K562 (cell line): ENCODE measurements at regions not wholly inside any gene's neighbourhood (a gene's known extent, or its start where the extent isn't known, plus 50 kb on each side); places are given as distances from the start of the nearest gene placed in this dataset.

Experiments
- ATAC-seq: fragments of 200-7000 bp; cut with Tn5 transposase; 3 replicates; pipeline ENCODE4 v1.9.1; 2020; ENCODE audit warnings: moderate library complexity
- BruUV-seq: library from RNA; stranded (reverse); fragments of 400-500 nt; replicated peaks from 2 replicates; lab custom pipeline; 2021; lab: Mats Ljungman, UMichigan
- CTCF ChIA-PET: fragments of 300-600 bp; formaldehyde crosslinking; extraction: SDS; loops from one replicate; lab custom pipeline; 2021; ENCODE audit warnings: low intra/inter-chr PET ratio; lab: Yijun Ruan, JAX
- POLR2A ChIA-PET: fragments of 300-600, 350-650 bp; sonication (Branson Sonifier 250); formaldehyde crosslinking; extraction: SDS; loops from one replicate; lab custom pipeline; 2021; ENCODE audit warnings: antibody characterized with exemption, inconsistent platforms; lab: Yijun Ruan, JAX
- DNase-seq, 4 experiments: peaks; one replicate each; pipeline versions ENCODE4 v3.0.0 to v3.0.0-alpha.2; 2011 to 2018; ENCODE audit warnings: low spot score in 3 of 4, mixed read lengths in 3 of 4; ENCODE audit errors: extremely low read depth in 1 of 4
- FAIRE-seq: peaks from 2 replicates; lab custom pipeline; 2011; peaks lifted over from hg19 to GRCh38; lab: Jason Lieb, UNC
- H2AFZ ChIP-seq: 2 replicates; pipeline ENCODE4 v1.6.0; 2011; ENCODE audit warnings: low read depth, low read length, control low read depth, inconsistent platforms
- H3K27ac ChIP-seq: fragments of 200-600 bp; 3 replicates; pipeline ENCODE4 v1.8.0; 2011; ENCODE audit warnings: low read depth, mild to moderate bottlenecking, control low read depth, inconsistent platforms, low read length, moderate library complexity, mixed read lengths; ENCODE audit errors: extremely low read depth
- H3K27me3 ChIP-seq, 2 experiments: fragments of 300-600 bp in 1 of 2; 2 replicates in 1 of 2; 3 replicates in 1 of 2; pipeline versions ENCODE4 v1.6.0 to v1.8.0; 2011; ENCODE audit warnings: inconsistent platforms in 2 of 2, low read length in 2 of 2, mild to moderate bottlenecking in 1 of 2, mixed read lengths in 1 of 2, moderate library complexity in 1 of 2; ENCODE audit not compliant: control insufficient read depth in 2 of 2, insufficient read depth in 2 of 2
- H3K36me3 ChIP-seq: fragments of 300-600 bp; 3 replicates; pipeline ENCODE4 v1.8.0; 2011; ENCODE audit warnings: mild to moderate bottlenecking, low read length, inconsistent platforms; ENCODE audit not compliant: control insufficient read depth, insufficient read depth
- H3K4me1 ChIP-seq, 2 experiments: fragments of 200-600 bp in 1 of 2; replicated peaks in 1 of 2; 2 replicates in 1 of 2; 3 replicates in 1 of 2; pipeline versions ENCODE4 v1.5.1 to v1.8.0; 2011; ENCODE audit warnings: inconsistent platforms in 2 of 2, low read length in 2 of 2, mild to moderate bottlenecking in 1 of 2, mixed read lengths in 1 of 2, moderate library complexity in 1 of 2; ENCODE audit not compliant: control insufficient read depth in 2 of 2, insufficient read depth in 2 of 2
- H3K4me2 ChIP-seq: 2 replicates; pipeline ENCODE4 v1.6.1; 2011; ENCODE audit warnings: low read length, control low read depth, inconsistent platforms, mixed read lengths; ENCODE audit not compliant: insufficient read depth
- H3K4me3 ChIP-seq: fragments of 200-600 bp; sonication (generic), shearing (Covaris generic); 2 replicates; pipeline ENCODE4 v1.5.1; 2016; ENCODE audit warnings: control low read depth, inconsistent platforms
- H3K79me2 ChIP-seq: fragments of 200-600 bp; 3 replicates; pipeline ENCODE4 v1.8.0; 2011; ENCODE audit warnings: low read length, inconsistent platforms; ENCODE audit not compliant: control insufficient read depth, insufficient read depth
- H3K9ac ChIP-seq, 2 experiments: 2 replicates each; pipeline versions ENCODE4 v1.6.0 to v1.6.1; 2011; ENCODE audit warnings: low read depth in 2 of 2, low read length in 2 of 2, control low read depth in 1 of 2, inconsistent platforms in 1 of 2, mild to moderate bottlenecking in 1 of 2, mixed read lengths in 1 of 2; ENCODE audit not compliant: insufficient read depth in 1 of 2
- H3K9me1 ChIP-seq: one replicate; pipeline ENCODE4 v1.6.0; 2011; ENCODE audit warnings: inconsistent platforms, mild to moderate bottlenecking, low read length, moderate library complexity; ENCODE audit not compliant: control insufficient read depth, insufficient read depth
- H3K9me3 ChIP-seq: replicated peaks from 2 replicates; pipeline ENCODE4 v1.5.1; 2011; ENCODE audit warnings: low read depth, low read length, inconsistent platforms; ENCODE audit not compliant: control insufficient read depth, insufficient read depth
- H4K20me1 ChIP-seq: replicated peaks from 2 replicates; pipeline ENCODE4 v1.6.1; 2011; ENCODE audit warnings: low read length, inconsistent platforms, mixed read lengths; ENCODE audit not compliant: control insufficient read depth, insufficient read depth
- CBX3 ChIP-seq, 2 experiments: IDR thresholded peaks; 1 replicate in 1 of 2; 2 replicates in 1 of 2; pipeline ENCODE4 v1.6.1; 2012; ENCODE audit warnings: inconsistent platforms in 2 of 2, low read length in 2 of 2, borderline replicate concordance in 1 of 2, control low read depth in 1 of 2
- WGBS: fragments of 100-300 bp; shearing (Covaris generic); methylation state at CpG from one replicate; pipeline ENCODE4 v1.1.6; 2016; ENCODE audit warnings: low coverage, mixed read lengths; ENCODE audit not compliant: insufficient coverage; ENCODE audit errors: missing lambda C conversion rate; 5-methylcytosine and 5-hydroxymethylcytosine counted together
- in situ Hi-C: fragments of 300-500 bp; cut with MboI; formaldehyde crosslinking; loops from 4 replicates; pipeline ENCODE4 v1.15.0; 2018; ENCODE audit warnings: inconsistent platforms, mixed read lengths
- intact Hi-C: fragments of 100-400 bp; cut with micrococcal nuclease; formaldehyde crosslinking; loops from 2 replicates; pipeline ENCODE4 v1.14.2; 2022
- TF ChIP-seq, protein P1 (sequence below): fragments of 250-450 bp; sonication (Bioruptor Pico); IDR thresholded peaks from 2 replicates; pipeline ENCODE4 v1.5.0; 2021
- TF ChIP-seq, protein P2 (sequence below): fragments of 450-650 bp; IDR thresholded peaks from 2 replicates; pipeline ENCODE4 v1.6.1; 2016; ENCODE audit warnings: low read depth

DNA sequence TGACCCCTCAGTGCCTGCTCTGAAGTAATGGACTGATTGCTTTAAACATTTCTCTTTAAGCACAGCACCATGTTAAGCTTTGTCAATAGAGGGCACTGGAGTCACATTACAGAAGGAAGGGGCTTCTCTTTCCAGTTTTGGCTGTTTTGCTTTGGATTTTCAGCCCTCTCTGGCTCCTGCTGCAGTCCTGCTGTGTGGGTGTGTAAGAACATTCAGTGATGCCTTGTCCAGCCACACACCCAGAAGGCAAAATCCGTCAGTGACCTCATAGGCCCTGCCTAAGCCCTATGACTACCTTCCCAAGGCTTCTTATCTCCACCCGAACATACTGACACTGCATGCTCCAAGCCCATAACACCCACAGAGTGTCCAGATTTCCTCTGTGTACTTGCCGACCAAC, 215.3 kb upstream of the CTSO start:
- POLR2A ChIA-PET, result no interaction called here
- intact Hi-C loops, result no loop called here
- WGBS, result 0% methylated on average over 3 of the region's 3 CpGs

More for the DNA sequence above, 215.3 kb upstream of the CTSO start:
- FAIRE-seq, result no peak
- Histone ChIP-seq H3K4me2 (no peak overlapping the region), H3K27ac (no peak overlapping the region), H4K20me1 (no peaks in the 10 kb centered on the region), H3K9ac (no peak overlapping the region), H3K9me1 (no peaks in the 10 kb centered on the region), H3K9me3 (no peaks in the 10 kb centered on the region), H3K79me2 (no peaks in the 10 kb centered on the region), H3K4me3 (no peak overlapping the region), H2AFZ (no peak overlapping the region), H3K27me3 (no peaks in the 10 kb centered on the region), H3K36me3 (no peaks in the 10 kb centered on the region), H3K4me1 (no peaks in the 10 kb centered on the region)
- no peak for ATAC-seq
- in situ Hi-C loops, result no loop called here
- DNase-seq, result no peak
- no TSS peak for BruUV-seq
- CTCF ChIA-PET, result no interaction called here
- TF ChIP-seq, protein P1, sequence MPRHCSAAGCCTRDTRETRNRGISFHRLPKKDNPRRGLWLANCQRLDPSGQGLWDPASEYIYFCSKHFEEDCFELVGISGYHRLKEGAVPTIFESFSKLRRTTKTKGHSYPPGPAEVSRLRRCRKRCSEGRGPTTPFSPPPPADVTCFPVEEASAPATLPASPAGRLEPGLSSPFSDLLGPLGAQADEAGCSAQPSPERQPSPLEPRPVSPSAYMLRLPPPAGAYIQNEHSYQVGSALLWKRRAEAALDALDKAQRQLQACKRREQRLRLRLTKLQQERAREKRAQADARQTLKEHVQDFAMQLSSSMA (CRISPR knock-in tag), result no peak
- TF ChIP-seq, protein P2, sequence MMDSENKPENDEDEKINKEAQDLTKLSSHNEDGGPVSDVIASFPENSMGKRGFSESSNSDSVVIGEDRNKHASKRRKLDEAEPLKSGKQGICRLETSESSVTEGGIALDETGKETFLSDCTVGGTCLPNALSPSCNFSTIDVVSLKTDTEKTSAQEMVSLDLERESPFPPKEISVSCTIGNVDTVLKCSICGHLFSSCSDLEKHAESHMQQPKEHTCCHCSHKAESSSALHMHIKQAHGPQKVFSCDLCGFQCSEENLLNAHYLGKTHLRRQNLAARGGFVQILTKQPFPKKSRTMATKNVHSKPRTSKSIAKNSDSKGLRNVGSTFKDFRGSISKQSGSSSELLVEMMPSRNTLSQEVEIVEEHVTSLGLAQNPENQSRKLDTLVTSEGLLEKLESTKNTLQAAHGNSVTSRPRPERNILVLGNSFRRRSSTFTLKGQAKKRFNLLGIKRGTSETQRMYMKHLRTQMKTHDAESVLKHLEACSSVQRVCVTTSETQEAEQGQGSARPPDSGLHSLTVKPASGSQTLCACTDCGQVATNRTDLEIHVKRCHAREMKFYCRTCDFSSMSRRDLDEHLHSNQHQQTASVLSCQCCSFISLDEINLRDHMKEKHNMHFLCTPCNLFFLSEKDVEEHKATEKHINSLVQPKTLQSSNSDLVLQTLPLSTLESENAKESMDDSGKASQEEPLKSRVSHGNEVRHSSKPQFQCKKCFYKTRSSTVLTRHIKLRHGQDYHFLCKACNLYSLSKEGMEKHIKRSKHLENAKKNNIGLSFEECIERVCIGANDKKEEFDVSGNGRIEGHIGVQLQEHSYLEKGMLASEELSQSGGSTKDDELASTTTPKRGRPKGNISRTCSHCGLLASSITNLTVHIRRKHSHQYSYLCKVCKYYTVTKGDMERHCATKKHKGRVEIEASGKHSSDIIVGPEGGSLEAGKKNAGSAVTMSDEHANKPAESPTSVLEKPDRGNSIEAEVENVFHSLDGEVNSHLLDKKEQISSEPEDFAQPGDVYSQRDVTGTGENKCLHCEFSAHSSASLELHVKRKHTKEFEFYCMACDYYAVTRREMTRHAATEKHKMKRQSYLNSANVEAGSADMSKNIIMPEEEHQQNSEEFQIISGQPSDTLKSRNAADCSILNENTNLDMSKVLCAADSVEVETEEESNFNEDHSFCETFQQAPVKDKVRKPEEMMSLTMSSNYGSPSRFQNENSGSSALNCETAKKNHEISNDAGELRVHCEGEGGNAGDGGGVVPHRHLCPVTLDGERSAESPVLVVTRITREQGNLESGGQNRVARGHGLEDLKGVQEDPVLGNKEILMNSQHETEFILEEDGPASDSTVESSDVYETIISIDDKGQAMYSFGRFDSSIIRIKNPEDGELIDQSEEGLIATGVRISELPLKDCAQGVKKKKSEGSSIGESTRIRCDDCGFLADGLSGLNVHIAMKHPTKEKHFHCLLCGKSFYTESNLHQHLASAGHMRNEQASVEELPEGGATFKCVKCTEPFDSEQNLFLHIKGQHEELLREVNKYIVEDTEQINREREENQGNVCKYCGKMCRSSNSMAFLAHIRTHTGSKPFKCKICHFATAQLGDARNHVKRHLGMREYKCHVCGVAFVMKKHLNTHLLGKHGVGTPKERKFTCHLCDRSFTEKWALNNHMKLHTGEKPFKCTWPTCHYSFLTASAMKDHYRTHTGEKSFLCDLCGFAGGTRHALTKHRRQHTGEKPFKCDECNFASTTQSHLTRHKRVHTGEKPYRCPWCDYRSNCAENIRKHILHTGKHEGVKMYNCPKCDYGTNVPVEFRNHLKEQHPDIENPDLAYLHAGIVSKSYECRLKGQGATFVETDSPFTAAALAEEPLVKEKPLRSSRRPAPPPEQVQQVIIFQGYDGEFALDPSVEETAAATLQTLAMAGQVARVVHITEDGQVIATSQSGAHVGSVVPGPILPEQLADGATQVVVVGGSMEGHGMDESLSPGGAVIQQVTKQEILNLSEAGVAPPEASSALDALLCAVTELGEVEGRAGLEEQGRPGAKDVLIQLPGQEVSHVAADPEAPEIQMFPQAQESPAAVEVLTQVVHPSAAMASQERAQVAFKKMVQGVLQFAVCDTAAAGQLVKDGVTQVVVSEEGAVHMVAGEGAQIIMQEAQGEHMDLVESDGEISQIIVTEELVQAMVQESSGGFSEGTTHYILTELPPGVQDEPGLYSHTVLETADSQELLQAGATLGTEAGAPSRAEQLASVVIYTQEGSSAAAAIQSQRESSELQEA, result no peak
- no peak for TF ChIP-seq CBX3 (IDR thresholded peaks at IDR 0.05; ENCODE audit: borderline replicate concordance in 1 of 2, low read length in 2 of 2)
- TF ChIP-seq, all 486 proteins: peak for 0
